Activated B cell treated with CpG ODN at 0.5 μM for 24 hours (primary cell): ENCODE measurements at regions not wholly inside any gene's neighbourhood (a gene's known extent, or its start where the extent isn't known, plus 50 kb on each side); places are given as distances from the start of the nearest gene placed in this dataset.

ENCODE experiments used
- ATAC-seq: fragments of 200-7000 bp; cut with Tn5 transposase; one replicate; pipeline ENCODE4 v1.10.0; 2021; ENCODE audit warnings: low read depth, mild to moderate bottlenecking, moderate library complexity
- CTCF ChIA-PET: fragments of 350-600 bp; sonication (Branson Sonifier 250); formaldehyde crosslinking; loops from one replicate; lab custom pipeline; 2021; ENCODE audit warnings: antibody characterized with exemption; lab: Charles Lee
- POLR2A ChIA-PET: fragments of 350-600 bp; sonication (Branson Sonifier 250); formaldehyde crosslinking; loops from one replicate; lab custom pipeline; 2021; ENCODE audit warnings: antibody characterized with exemption; lab: Charles Lee
- DNase-seq: peaks from one replicate; pipeline ENCODE4 v3.0.0; 2022
- H3K27ac Mint-ChIP-seq: one replicate; pipeline ENCODE4 v1.8.0; 2020; ENCODE audit warnings: mixed read lengths
- H3K27me3 Mint-ChIP-seq: one replicate; pipeline ENCODE4 v1.8.0; 2021; ENCODE audit warnings: mixed read lengths
- H3K36me3 Mint-ChIP-seq: one replicate; pipeline ENCODE4 v1.8.0; 2021; ENCODE audit warnings: low read depth, mixed read lengths
- H3K4me1 Mint-ChIP-seq: one replicate; pipeline ENCODE4 v1.8.0; 2021; ENCODE audit warnings: mixed read lengths
- H3K4me3 Mint-ChIP-seq: one replicate; pipeline ENCODE4 v1.8.0; 2020; ENCODE audit warnings: mild to moderate bottlenecking, mixed read lengths
- H3K9me3 Mint-ChIP-seq: one replicate; pipeline ENCODE4 v1.8.0; 2020; ENCODE audit warnings: mixed read lengths
- intact Hi-C: fragments of 100-400 bp; cut with micrococcal nuclease; formaldehyde crosslinking; loops from one replicate; pipeline ENCODE4 v1.15.1; 2024
- TF ChIP-seq, protein P1 (sequence below): fragments of 200-600 bp; IDR thresholded peaks from one replicate; pipeline ENCODE4 v1.8.0; 2022; ENCODE audit warnings: antibody characterized with exemption, mild to moderate bottlenecking

DNA sequence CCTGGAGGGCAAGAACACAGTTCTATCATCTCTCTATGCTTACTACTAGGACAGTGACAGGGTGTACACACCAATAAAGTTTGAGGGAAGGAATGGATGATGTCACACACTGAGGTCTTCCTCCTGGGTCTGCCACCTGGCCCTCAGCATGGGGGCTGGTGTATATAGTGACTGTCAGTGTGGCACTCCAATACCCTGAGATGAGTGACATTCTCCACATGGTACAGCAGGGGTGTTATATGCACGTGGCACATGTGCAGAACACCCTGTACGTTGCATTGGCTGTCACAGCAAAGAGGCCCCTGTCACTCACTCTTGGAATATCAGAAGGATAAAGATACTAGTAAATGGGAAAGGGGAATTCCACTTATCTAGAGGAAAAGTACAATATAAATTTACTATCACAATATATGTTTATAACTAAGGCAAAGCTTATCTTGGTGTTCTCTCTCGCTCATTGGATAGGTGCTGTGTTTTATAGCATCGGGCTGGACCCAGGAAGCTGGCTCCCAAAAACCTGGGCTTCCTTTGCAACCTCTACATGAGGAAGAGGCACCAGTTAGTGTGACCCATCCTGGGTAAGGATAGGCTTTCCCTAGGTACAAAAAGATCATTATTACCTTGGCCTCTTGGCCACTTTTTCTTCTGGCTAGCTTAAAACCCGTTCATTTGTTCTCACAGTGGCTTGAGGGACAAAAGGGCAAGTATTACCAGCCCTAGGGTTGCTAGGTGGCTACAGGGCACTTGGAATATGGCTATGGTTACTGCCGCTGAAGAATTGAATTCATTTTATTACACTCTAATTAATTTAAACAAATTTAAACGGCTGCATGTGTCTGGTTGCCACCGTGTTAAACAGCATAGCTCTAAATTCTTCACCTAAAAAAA, 54.8 kb upstream of the HES1 start:
- Mint-ChIP-seq H3K4me1 (peaks cover 7% of the 10 kb centered on the region), H3K9me3 (no peaks in the 10 kb centered on the region), H3K36me3 (no peaks in the 10 kb centered on the region), H3K27ac (no peak overlapping the region), H3K27me3 (peaks cover 3% of the 10 kb centered on the region), H3K4me3 (no peak overlapping the region)
- TF ChIP-seq, protein P1, sequence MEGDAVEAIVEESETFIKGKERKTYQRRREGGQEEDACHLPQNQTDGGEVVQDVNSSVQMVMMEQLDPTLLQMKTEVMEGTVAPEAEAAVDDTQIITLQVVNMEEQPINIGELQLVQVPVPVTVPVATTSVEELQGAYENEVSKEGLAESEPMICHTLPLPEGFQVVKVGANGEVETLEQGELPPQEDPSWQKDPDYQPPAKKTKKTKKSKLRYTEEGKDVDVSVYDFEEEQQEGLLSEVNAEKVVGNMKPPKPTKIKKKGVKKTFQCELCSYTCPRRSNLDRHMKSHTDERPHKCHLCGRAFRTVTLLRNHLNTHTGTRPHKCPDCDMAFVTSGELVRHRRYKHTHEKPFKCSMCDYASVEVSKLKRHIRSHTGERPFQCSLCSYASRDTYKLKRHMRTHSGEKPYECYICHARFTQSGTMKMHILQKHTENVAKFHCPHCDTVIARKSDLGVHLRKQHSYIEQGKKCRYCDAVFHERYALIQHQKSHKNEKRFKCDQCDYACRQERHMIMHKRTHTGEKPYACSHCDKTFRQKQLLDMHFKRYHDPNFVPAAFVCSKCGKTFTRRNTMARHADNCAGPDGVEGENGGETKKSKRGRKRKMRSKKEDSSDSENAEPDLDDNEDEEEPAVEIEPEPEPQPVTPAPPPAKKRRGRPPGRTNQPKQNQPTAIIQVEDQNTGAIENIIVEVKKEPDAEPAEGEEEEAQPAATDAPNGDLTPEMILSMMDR, result no peak
- intact Hi-C loops, result no loop called here
- DNase-seq (no peak), ATAC-seq (no peak)
- CTCF ChIA-PET, result interaction anchor here (0.5 kb wide), 1 partner anchor 292 kb away, joined by 3 read pairs; no protein-coding TSS in a partner anchor
- POLR2A ChIA-PET, result interaction anchor here (1.2 to 4.9 kb wide), 3 partner anchors 10 to 55 kb away, joined by 3 to 18 read pairs (median 5); partner anchors contain the start of gene HES1

DNA sequence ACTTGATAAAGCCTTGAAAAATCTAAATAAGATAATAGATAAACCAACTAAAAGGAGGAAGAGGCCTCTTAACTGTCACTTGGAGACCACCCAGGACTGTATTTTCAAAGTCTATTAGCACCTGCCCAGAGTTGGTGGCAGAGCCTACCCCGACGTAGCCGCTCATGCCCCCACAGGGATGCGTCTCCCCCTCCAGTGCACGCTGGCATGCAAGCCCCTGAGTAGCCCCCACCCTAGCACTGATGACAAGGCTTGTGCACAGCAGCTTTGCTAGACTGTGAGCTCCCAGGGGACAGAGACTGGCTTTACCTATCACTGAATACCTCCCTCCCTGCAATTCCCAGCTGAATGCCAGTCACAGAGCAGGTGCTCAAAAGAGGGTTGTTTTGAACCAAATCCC, 54.1 kb upstream of the HES1 start:
- no peak overlapping the region for H3K4me3 Mint-ChIP-seq
- H3K9me3 Mint-ChIP-seq, result no peaks in the 10 kb centered on the region
- H3K27ac Mint-ChIP-seq, result no peak overlapping the region
- TF ChIP-seq, protein P1, result no peak
- POLR2A ChIA-PET, result interaction anchor here (1.2 to 4.9 kb wide), 4 partner anchors 10 to 54 kb away, joined by 3 to 18 read pairs (median 6); partner anchors contain the start of gene HES1
- no peak for DNase-seq
- CTCF ChIA-PET, result interaction anchor here (0.5 kb wide), 1 partner anchor 293 kb away, joined by 3 read pairs; no protein-coding TSS in a partner anchor
- peaks cover 3% of the 10 kb centered on the region for H3K27me3 Mint-ChIP-seq
- intact Hi-C loops, result no loop called here
- H3K36me3 Mint-ChIP-seq, result no peaks in the 10 kb centered on the region
- H3K4me1 Mint-ChIP-seq, result peaks cover 7% of the 10 kb centered on the region
- no peak for ATAC-seq

DNA sequence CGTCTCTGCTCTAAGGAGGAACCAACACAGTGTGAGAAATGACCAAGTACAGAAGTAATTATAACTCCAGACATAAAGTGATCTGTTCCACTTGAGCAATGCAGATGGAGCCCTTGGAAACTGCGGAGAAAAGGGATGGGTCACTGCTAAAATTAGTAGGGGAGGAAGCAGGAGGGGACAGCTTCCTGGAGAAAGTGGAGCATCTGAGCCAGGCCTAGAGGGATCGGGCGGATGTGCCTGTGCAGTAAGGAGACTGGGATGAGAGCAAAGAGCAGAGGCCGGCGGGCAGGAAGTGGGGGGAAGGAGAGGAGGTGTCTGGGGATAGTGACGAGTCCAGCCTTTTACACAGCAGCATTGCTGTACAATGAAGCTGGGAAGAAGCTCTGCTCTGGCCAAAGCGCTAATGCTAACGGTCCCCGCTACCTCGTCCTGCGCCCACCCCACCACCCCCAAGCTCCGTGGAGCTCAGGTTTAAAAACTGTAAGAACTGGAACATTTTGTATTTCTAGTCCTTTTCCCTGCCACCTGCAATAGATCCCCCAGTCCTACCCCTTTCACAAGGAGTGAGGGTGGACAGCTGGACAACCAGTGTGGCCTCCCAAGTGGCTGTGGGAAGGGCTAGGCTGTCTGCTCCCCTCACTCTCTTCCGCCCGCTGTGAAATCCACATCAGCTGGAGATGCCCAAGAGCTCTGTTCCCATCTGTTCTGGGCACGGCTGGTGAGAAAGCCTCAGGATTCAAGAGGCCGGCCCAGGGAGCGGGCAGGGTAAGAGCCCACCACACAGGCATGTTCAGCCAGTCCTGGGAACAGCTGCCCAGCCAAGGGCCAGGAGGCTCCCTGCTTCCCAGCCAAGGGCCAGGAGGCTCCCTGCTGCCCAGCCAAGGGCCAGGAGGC, 53.0 kb upstream of the HES1 start:
- DNase-seq (no peak), ATAC-seq (no peak)
- no peaks in the 10 kb centered on the region for H3K9me3 Mint-ChIP-seq
- peaks cover 3% of the 10 kb centered on the region for H3K27me3 Mint-ChIP-seq
- TF ChIP-seq, protein P1, result no peak
- ChIA-PET POLR2A (interaction anchor here (0.5 to 4.9 kb wide), 5 partner anchors 11 to 216 kb away, joined by 3 to 18 read pairs (median 5); partner anchors contain the start of gene HES1), CTCF (no interaction called here)
- peaks cover 7% of the 10 kb centered on the region for H3K4me1 Mint-ChIP-seq
- intact Hi-C loops, result no loop called here
- H3K27ac Mint-ChIP-seq, result no peak overlapping the region
- H3K36me3 Mint-ChIP-seq, result no peaks in the 10 kb centered on the region
- no peak overlapping the region for H3K4me3 Mint-ChIP-seq

DNA sequence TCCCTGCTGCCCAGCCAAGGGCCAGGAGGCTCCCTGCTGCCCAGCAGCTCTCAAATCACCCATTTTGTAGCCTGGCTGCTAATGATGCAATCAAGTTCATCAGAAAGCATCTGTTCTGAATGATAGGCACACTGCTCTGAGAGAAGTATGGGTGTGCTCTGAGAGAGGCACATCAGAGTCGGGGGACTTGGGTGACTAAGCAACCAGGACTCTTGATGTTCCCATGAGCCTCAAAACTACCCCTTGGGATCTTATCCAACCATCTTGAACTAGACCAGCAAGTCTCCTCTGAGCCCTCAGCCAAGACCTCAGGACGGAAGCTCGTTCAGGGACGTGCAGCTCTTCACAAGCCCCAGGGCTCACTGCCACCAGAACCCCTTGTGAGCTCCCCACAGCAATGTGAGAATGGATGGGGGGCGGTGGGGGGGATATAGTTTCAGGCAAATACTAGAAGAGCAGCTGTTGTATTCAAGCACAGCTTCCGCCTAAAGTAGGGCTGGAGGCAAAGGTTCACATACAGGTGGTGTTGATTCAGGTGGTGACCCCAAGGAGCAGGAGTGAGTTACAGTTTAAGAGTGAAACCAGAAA, 52.2 kb upstream of the HES1 start:
- no peak for ATAC-seq
- Mint-ChIP-seq H3K4me1 (peaks cover 13% of the 10 kb centered on the region), H3K36me3 (no peaks in the 10 kb centered on the region), H3K27me3 (peaks cover under 1% of the 10 kb centered on the region), H3K27ac (no peak overlapping the region), H3K9me3 (no peaks in the 10 kb centered on the region), H3K4me3 (no peak overlapping the region)
- CTCF ChIA-PET, result interaction anchor here (2.1 kb wide), 1 partner anchor 232 kb away, joined by 5 read pairs; no protein-coding TSS in a partner anchor
- intact Hi-C loops, result no loop called here
- no peak for DNase-seq
- TF ChIP-seq, protein P1, result no peak
- POLR2A ChIA-PET, result interaction anchor here (0.6 to 4.9 kb wide), 4 partner anchors 12 to 47 kb away, joined by 5 to 18 read pairs (median 6); no protein-coding TSS in a partner anchor
